CD4-positive, alpha-beta T cell treated with Interleukin-15 for 1 hour (primary cell): ENCODE measurements at regions not wholly inside any gene's neighbourhood (a gene's known extent, or its start where the extent isn't known, plus 50 kb on each side); places are given as distances from the start of the nearest gene placed in this dataset.
A peak's percentile ranks its signal among the peaks of the same experiment; 100 is the strongest.

Source experiments
- DNase-seq: peaks from one replicate; pipeline ENCODE4 v3.0.0-alpha.2; 2020

DNA sequence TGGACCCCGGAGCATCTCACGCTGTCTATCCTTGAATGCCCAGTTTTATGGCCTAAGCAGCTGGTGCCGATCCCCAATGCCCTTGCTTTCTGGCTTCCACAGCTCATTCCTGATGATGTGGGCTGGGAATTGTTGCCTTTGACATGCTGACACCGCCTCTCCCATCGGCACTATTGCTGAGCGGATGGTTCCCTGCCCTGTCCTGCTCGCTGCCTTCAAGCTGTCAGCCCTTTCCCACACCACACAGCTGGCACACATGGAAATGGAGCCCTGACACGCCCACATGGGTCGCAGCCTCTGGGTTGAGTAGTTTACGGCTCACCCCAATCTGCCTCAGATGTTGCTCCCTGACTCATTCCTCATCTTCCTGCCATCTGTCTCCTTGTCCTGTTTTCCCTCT lies 110.2 kb upstream of the SESN3 start:
- DNase-seq, result no peak

DNA sequence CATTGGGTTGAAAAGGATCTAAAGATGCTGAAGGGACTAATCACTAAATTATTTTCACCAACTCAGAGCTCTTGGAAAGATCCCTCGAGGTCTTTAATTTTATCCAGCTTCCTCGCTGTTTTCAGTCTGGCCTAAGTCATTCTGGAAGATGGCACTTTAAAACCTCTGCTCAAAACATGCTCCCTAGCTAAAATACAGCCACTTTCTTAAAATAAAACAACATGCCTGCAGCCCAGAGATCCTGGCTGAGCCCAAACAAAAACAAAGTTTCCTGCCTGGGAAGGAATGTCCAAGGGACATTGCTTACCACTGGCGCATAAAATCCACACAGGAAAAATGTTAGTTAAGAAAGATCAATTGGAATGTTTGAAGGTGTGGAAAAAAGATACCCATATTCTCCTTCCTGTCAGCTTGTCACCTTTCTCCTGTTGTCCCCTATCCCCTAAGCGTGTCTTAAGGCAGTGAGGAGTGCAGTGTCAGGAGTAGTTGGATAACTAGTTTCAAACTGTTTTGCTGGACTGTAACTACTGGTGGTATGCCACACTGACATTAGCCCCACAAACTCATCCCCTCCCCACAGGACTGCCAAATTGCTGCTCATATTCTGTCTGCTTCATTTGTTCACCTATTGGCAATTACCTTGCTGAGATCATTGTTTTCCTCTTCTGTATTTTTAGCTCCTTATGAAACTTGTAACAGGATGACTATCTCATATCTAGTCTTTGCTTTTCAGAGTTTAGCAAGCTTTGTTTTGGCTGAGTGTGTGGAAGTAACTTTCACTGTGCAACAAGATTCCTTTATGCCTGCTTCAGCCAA lies 108.3 kb upstream of the SESN3 start:
- no peak for DNase-seq

DNA sequence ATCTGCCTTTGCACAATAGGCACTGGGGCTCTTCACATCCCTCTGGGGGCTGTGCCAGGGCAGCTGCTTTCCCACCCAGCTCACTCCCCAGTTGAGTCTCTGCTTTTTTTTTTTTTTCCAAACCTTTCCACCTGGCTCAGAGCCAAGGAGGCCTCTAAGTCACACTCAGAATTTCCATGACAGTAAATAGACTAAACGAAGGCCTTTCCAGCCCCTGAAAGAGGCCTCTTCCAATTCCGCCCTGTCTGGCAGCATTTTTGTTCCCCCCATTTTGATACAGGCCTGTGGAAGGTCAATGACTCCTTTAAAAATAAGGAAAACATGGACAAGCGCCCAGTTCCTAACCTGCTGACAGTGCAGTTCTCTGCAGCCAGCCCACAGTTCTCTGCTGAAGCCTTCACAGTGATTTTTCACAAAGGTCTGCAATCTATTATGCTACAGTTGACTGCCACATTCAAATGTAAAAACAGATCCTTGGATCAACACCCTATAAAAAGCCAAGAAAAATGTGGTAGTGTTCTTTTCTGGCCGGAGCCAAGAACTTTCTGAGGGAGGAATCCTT lies 107.5 kb upstream of the SESN3 start:
- no peak for DNase-seq

DNA sequence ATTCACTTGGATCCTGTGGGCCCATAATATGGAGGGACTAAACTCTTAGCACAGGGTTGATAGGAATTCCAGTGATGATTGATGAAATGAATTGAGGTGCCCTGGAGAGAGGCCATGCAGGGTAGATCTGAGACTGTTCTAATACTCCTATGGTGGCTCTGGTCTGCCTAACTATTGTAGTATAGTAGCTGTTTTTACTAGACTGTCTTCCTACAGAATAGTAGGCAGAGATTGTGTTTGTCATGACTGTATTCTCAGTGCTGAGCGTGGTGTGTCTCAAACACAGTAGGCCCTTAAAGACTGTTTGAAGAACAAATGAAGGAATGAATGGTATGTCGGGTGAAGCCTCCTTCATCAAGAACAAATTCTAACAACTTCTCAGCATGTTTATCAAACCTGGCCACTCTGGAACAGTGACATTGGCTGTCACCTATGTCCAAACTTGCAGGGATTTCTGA lies 107.0 kb upstream of the SESN3 start:
- DNase-seq, result no peak

DNA sequence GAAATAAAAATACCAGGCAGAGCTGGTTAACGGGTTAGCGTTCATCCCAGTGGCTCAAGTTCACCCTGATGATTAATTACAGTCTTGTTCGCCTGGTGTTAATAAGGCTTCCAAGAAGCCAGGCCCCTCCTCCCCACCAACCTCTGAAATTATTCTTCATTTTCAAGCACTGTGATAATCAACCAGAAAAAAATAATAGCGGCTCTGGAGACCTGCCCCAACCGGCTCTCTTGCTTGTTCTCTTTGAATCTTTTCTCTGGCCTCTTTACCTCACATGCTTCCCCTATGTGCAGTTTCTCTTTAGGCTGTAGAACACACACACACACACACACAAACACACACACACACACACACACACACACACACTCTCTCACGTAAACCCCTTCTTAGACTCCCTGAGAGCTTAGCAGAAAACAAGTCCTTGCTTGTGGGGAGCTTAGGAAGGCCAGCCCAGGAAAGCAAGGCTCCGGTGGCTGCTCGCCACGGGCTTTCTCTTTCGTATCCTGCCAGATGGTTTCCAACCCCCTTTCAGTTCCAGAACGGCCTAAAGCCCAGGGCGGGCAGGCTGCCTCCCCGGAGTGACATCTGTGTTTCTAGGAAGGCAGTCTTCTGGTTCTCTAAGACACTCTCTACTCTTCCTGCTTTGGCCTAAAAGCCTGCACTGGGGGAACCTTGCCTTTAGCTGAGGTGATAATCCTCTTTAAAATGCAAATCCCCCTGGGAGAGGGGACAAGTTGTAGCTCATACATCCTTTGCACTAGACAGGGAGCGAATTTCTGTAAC lies 106.4 kb upstream of the SESN3 start:
- DNase-seq, result peak; percentile 41

DNA sequence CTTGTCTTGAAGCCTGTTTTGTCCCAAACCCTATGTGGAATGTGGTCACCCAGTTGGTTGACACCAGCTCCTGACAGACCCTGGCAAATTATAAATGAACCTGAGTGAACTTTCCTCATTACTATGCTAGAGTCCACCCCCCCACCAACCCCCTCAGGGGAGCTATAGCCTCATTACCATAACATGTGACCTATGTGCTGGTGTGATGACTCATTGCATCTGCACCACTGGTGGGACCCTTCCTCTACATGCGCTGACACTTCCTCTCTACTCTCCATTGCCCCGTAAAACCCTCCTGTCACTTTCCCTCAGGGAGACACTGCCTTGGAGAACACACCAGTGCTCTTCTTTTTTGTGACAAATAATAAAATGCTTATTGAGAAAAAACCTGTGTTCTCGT lies 105.0 kb upstream of the SESN3 start:
- peak; percentile 32 for DNase-seq

DNA sequence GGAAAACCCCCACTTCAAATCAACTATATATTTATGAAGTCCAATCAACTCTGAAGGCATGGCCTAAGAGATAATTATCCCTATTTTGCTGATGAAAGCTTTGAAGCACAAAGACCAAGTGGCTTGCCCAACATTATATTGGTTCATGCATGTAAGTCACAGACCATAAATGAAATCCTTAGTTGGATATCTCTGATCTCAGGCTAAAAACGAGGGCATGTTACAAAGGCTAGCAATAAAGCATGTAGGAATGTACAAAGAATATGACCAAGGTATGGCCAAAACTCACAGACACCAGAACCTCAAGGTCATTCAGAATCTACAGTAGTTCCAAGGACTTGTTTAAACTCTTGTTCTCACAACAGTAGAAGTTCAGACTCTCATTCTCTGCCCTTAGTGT lies 100.2 kb upstream of the SESN3 start:
- DNase-seq, result no peak

DNA sequence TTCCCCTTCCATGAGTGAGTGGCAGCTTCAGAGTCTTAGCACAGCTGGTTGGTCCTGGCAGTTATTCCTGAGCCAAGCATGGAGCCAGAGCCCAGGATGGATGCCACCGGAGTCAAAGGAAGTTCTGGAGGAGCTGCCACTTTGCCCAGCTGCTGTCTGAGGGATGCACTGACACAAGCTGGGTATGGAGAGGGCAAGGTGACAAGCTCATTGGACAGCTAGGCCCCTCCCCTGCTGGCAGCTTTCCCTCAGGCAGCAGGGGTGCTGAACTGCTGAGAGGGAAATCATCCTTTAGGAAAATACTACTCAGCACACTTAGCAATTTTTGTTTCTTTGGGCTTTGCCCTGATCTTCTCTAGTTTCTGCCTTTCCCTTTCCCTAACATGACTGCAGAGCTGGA lies 99.3 kb upstream of the SESN3 start:
- no peak for DNase-seq

DNA sequence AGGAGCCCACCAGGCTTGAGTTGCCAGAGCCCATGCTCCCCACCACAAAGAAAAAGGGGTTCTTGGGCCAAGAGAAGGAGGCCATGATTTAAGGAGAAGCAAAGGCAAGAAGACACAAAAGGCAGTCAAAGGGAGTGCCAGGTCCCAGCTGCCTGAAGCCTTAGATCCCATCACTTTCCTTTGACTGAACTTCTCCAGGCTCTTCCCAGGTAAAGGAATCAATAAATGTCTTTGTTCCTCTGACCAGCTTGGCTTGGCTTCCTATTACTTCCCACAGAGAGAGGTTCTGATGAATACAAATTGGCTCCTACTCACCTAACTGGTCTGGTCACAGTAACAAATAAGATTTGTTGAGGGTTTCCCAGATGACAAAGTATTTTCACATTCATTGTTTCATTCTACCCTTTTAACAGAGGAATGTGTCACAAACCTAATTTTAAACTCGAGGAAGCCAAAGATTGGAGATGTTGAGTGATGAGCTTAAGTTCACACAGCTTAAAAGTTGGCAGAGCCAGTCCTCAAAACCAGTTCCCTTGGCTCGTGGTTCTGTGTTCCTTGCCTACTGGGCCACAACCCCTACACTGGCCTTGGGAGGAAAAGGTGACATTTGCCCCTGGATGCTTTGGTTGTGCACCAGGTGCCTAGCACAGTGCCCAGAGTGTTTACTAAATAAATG lies 96.4 kb upstream of the SESN3 start:
- no peak for DNase-seq

DNA sequence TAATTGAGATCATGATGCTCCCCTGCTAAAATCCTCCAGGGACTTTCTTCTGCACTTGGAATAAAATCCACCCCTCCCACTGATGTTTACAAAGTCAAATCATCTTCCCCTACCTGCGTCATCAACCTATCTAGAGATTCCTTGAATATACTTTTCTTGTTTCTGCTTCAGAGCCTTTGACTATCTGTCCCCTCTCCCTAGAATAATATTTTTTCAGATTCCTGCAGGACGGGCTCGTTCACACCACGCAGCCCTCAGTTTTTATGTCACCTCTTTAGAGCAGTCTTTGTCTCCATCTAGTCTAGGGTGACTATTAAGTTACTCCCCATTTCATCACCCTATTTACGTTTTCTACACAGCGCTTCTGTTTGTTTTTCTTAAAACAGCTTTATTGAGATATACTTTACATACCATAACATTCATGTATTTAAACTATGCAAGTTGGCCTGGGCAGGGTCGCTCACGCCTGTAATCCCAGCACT lies 94.8 kb upstream of the SESN3 start:
- no peak for DNase-seq

DNA sequence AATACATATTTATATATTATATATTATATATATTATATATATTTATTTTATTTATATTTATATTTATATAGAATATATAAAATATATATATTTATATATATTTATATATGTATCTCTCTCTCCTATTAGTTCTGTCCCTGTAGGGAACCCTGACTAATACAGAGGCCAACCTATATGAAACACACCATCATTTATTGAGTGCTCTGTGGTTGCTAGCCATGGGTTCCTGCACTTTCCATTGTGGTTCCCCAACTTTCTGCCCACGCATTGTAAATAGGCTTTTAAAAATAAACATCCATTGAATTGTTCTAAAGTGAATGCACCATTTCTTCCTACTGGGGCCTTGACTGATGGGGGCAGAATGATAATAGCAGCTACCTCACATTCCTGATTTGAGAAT lies 93.8 kb upstream of the SESN3 start:
- DNase-seq, result no peak

DNA sequence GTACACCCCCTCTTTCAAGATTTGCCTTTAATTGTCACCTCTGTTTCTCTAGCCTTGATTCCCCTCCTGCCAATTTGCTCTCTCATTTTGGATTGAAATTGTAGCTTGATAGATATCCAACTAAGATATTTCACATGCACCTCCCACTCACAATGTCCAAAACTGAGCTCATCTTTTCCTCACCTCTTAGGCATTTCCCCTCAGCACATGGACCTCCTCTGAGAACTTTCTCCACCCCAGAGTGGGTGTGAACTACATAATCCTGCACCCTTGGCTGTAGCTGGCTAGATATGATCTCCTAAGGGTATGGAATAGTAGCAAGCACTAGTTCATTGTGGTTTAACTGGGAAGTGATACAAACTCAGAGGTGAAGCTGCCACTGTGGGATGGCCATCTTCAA lies 91.5 kb upstream of the SESN3 start:
- no peak for DNase-seq

DNA sequence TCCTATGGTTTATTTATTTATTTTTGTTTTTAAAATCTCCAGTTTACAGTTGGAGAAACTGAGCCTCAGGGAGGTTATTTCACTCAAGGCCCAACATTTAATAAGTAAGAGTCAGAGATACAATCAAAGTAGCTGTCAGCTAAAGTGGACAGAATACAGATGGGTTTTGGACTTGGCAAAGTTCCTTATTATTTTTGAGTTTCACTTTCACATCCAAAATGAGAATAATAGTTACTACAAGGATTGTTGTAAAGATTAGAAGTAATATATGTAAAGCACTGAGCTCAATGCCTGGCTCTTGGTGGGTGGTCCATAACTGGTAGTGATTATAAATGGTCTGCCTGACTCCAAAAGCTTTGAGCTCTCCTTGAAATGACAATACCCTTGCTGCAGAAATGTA lies 87.5 kb upstream of the SESN3 start:
- DNase-seq, result no peak

DNA sequence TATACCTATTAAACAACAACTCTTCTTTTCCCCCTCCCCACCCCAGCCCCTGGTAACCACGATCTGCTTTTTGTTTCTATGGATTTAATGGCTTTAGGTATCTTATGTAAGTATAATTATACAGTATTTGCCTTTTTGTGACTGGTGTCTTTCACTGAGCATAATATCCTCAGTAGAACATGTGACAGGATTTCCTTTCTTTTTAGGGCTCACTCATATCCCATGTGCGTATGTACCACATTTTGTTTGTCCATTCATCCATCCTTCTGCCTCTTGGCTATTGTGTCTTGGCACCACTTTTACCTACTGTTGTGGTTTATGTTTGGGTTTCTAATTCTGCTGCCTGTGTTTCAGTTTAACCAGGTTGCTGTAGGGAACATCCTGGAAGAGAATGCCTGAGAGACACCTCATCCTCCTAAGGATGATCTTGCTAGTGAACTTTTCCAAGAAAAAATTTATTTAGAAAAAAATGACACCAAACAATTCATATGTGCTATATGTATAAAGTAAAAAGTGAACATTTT lies 77.6 kb upstream of the SESN3 start:
- no peak for DNase-seq

DNA sequence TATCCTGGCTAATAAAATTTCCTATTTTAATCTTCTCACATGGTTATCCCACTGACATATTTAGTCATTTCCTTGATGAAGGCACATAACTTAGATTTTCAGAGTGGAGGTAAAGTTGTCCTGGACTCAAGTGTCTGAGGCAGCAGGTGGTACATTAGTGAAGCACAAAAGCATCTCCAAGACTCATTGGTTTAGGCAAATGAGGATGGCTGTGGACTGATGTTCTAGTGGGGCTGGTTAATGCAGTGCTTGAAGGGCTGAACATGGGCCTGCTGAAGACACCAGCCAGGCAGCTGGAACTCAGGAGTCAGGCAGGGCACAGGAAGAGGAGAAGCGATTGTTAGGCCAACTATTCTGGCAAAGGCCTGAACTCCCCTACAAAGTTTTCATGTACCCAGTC lies 76.3 kb upstream of the SESN3 start:
- DNase-seq, result no peak

DNA sequence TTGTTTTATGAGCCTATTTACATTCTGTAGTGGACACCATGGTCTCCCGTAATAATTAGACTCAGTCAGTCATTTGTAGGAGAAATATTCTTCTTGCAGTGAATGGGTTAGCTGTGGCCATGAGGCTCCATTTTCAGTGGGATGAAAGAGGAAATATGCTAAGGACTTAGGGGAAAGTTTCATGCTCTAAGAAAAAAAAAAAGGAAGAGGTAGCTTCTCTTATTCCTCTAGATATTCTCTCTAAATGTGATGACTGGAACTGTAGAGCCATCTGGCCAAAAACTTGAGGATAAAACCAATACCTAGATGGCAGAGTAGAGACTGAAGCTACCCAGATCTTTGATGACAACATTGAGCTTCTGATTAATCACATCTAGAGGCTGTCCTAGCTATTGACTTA lies 75.8 kb upstream of the SESN3 start:
- no peak for DNase-seq

DNA sequence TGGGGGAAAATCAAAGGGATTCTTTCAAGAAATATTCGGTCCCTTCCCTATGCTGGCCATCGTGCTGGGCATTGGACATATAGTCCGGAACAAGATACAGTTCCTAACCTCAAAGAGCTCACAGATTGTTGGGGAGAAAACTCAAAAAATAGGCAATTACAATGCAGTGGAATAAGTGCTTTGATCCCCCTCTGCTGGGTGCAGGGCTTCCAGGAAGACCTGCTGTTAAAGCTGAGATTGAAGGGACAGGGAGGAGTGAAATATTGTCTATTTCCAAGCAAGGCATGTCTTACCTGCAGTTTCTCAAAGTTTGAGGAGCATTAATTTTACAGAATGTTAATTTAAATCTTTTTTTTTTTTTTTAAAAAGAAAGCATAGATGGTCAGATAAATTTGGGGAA lies 75.1 kb upstream of the SESN3 start:
- DNase-seq, result no peak

DNA sequence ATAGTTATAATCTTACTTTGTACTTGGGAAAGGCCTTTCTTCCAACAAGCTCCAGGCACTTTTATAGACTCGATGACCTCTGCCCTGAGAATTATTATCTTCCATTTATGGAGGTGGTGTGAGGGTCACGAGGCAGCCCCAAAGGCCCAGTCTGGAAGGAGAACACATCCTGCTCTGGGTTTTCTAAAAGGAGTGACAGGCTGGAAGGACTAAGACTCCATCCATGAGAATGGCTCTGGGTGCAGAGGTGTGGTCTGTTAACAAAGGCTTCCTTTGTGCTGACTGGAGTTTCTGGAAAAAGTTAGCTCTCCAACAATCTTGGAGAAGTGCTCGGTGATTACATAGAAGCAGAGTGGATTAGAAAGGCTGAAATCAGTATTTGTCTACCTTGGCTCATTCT lies 74.7 kb upstream of the SESN3 start:
- DNase-seq, result no peak

DNA sequence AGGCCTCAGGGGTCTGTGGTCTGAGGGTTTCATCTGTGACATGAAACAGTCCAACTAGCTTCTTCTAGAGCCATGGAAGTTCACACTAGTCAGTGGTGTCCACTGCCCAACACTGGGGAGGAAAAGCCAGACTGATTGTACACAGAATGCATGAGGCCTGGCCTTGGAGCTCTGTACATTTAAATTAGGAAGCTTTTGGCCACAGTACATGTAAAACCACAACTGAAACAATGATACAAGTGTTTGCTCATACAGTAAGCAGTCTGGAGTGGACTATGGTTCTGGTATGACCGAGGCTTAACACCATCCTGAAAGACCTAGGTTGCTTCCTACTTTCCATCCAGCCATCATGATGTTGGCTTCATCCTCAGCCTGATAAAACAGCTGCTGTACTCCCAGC lies 73.8 kb upstream of the SESN3 start:
- DNase-seq, result no peak

DNA sequence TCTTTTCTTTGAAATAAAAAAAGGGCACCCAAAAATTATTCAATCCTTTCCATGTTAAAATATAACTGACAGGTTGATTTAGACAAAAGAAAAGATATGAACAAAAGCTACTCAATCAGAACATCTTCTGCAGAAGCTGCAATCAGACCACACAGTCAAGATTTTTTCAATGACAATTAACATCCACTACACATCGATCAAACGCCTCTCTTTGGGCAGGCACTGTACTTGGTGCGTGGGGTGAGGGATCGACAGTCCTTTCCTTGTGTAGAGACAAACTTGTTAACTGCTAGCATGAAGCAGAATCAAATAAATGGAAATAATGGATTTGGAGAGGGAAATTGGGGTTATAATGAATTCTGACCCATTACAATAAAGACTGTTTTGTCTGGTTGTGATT lies 71.2 kb upstream of the SESN3 start:
- DNase-seq, result no peak

DNA sequence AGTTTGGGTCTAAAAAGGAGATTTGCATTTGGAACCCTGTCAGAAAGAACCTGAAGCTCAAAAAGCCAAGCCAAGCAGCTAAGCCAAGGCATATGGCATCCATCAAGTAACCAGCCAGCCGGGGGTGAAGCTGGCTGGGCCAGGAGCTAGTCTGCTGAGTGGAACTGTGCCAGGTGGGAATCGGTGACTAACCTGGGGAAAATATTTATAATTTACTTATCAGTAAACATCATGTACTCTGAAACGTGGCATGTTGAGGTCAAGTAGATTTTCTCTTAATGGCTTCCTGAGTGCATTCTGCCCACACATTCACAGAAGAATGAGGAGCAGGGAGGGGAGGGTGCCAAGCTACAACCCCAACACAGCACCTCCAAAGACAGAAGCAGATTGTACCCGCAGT lies 70.5 kb upstream of the SESN3 start:
- no peak for DNase-seq

DNA sequence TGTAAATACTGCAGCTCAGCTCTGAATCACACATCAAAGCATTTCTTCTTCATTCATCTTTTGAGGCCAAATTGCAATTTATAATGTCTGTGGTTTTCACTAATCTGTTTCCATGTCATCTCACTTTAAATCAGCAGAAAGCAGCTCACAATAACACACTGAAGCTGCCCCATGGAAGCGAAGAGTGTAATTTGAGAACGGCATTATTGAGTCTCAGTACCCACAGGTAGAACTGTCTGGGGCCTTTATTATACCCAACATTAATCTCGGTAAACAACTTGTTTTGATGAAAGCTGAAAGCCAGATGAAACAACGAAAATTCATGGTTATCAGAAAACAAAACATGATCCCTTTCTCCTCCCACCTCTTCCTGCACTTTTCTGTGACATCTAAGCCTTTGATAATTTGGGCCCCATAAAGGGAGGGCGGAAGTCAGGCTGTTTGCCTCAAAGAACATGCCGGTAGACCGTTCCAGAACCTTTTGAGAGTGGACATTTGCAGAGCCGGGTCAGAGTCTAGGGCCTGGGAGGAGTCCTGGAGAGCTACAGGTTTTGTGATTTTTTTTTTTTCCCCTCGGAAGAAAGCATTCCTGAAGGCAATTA lies 68.2 kb upstream of the SESN3 start:
- no peak for DNase-seq
